ENCODE measurements at regions not wholly inside any gene's neighbourhood (a gene's known extent, or its start where the extent isn't known, plus 50 kb on each side); places are given as distances from the start of the nearest gene placed in this dataset.
"Not testable (repeated sequence)": the region's sequence is repeated elsewhere in the genome, so short reads cannot be mapped to it uniquely, and the experiment has no call there.

DNA sequence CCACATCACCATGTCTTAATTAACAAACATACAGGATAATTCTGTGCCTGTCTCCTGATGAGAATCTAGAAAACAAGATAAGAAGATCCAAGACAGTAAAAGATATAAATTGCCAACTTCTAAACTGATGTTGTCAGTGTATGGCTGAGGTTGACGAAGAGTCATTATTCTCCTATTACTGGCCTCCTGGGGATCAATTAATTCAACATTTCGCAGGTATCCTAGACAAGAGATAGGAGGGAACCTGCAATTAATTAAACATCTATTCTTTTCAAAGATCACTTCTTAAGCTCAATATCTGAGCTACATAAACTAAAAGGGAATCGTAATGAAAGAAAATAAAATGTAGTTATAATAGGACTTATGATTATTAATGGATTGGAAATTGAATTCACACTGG lies 232.0 kb upstream of the GRIA1 start:
- Histone ChIP-seq H3K4me1 (no peaks in the 10 kb centered on the region), H3K9me3 (no peaks in the 10 kb centered on the region)

DNA sequence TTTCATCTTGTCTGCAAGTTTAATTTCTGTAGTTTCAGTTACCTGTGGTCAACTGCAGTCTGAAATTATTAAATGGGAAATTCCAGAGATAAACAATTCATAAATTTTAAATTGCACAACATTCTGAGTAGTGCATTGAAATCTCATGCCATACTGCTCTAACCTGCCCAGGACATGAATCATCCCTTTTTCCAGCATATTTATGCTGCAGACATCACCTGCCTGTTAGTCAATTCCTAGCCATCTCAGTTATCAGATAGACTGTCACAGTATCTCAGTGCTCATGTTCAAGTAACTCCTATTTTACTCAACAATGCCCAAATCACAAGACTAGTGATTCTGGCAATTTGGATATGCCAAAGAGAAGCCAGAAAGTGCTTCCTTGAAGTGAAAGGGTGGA lies 223.0 kb upstream of the GRIA1 start:
- ATAC-seq (no peak), DNase-seq (no peak)
- Histone ChIP-seq H3K27me3 (no peaks in the 10 kb centered on the region), H3K36me3 (no peaks in the 10 kb centered on the region), H3K4me1 (no peaks in the 10 kb centered on the region), H3K9me3 (no peaks in the 10 kb centered on the region), H3K27ac (no peak overlapping the region), H3K4me3 (no peak overlapping the region)
- no peak for TF ChIP-seq POLR2A (IDR thresholded peaks at IDR 0.05)
- TF ChIP-seq, protein P1, sequence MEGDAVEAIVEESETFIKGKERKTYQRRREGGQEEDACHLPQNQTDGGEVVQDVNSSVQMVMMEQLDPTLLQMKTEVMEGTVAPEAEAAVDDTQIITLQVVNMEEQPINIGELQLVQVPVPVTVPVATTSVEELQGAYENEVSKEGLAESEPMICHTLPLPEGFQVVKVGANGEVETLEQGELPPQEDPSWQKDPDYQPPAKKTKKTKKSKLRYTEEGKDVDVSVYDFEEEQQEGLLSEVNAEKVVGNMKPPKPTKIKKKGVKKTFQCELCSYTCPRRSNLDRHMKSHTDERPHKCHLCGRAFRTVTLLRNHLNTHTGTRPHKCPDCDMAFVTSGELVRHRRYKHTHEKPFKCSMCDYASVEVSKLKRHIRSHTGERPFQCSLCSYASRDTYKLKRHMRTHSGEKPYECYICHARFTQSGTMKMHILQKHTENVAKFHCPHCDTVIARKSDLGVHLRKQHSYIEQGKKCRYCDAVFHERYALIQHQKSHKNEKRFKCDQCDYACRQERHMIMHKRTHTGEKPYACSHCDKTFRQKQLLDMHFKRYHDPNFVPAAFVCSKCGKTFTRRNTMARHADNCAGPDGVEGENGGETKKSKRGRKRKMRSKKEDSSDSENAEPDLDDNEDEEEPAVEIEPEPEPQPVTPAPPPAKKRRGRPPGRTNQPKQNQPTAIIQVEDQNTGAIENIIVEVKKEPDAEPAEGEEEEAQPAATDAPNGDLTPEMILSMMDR (IDR thresholded peaks at IDR 0.05): no peak
- intact Hi-C loops (cut with DNase I): no loop called here

More for the DNA sequence above, 232.0 kb upstream of the GRIA1 start:
- ATAC-seq (no peak), DNase-seq (no peak)
- Histone ChIP-seq H3K27ac (no peak overlapping the region), H3K36me3 (no peaks in the 10 kb centered on the region), H3K27me3 (no peaks in the 10 kb centered on the region), H3K4me3 (no peak overlapping the region)
- intact Hi-C loops (cut with DNase I): no loop called here
- 53% methylated on average over 3 of the region's 3 CpGs for WGBS (ENCODE audit: insufficient coverage, low coverage, low lambda C conversion rate, missing lambda C conversion rate)
- TF ChIP-seq POLR2A (IDR thresholded peaks at IDR 0.05): no peak
- TF ChIP-seq, protein P1 (IDR thresholded peaks at IDR 0.05): no peak

DNA sequence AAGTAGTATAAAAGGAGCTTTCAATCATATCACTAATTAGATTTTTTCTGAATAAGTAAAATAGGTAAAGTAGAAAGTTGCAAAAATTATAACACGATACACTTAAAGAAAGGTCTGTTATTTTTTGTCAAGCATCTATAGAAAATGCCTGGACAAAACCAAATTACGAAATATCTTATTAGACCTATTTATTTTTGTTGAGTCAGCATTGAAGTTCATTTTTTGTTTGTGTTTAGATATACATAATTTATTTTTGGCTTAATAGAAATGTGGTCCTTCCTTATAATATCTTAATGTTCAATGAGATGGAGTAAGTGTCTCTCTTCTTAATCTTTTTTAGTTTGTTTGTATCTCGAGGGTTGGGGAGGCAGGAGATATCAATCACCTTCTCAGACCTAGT lies 214.8 kb upstream of the GRIA1 start:
- TF ChIP-seq, protein P1 (IDR thresholded peaks at IDR 0.05): no peak
- TF ChIP-seq POLR2A (IDR thresholded peaks at IDR 0.05): no peak
- Histone ChIP-seq H3K27me3 (no peaks in the 10 kb centered on the region), H3K9me3 (no peaks in the 10 kb centered on the region), H3K27ac (no peak overlapping the region), H3K4me1 (no peaks in the 10 kb centered on the region), H3K36me3 (no peaks in the 10 kb centered on the region), H3K4me3 (no peak overlapping the region)
- ATAC-seq (no peak), DNase-seq (no peak)
- WGBS (ENCODE audit: insufficient coverage, low coverage, low lambda C conversion rate, missing lambda C conversion rate): 29% methylated on average over 3 of the region's 3 CpGs
- intact Hi-C loops (cut with DNase I): no loop called here

DNA sequence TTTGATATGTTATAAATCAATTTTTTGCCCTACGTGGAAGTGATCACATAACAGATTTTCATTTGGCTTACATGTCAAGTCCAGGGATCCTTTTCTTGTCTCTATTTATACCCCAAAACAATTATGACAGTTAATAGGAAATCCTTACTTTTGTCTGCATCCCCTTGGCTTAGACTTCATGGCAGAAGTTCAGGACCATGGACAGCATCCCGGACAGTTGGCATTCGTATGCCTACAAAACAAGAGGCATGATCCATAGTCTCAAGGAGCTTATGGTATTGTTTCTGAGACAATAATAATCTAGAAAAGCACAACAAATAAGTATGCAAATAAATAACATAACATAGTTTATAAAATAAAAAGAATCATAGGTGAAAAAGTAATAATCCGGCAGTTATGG lies 214.3 kb upstream of the GRIA1 start:
- H3K27me3 ChIP-seq: no peaks in the 10 kb centered on the region
- TF ChIP-seq POLR2A (IDR thresholded peaks at IDR 0.05): no peak
- TF ChIP-seq, protein P1 (IDR thresholded peaks at IDR 0.05): no peak

DNA sequence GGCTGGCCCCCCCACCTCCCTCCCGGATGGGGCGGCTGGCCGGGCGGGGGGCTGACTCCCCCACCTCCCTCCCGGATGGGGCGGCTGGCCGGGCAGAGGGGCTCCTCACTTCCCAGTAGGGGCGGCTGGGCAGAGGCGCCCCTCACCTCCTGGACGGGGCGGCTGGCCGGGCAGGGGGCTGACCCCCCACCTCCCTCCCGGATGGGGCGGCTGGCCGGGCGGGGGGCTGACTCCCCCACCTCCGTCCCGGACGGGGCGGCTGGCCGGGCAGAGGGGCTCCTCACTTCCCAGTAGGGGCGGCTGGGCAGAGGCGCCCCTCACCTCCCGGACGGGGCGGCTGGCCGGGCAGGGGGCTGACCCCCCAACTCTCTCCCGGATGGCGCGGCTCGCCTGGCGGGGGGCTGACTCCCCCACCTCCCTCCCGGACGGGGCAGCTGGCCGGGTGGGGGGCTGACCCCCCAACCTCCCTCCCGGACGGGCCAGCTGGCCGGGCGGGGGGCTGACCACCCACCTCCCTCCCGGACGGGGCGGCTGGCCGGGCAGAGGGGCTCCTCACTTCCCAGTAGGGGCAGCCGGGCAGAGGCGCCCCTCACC lies 194.1 kb upstream of the GRIA1 start:
- H3K27ac ChIP-seq; ATAC-seq; H3K9me3 ChIP-seq; H3K27me3 ChIP-seq; intact Hi-C loops (cut with DNase I); DNase-seq; H3K4me1 ChIP-seq; H3K36me3 ChIP-seq; H3K4me3 ChIP-seq: not testable (repeated sequence)
- WGBS (ENCODE audit: insufficient coverage, low coverage, low lambda C conversion rate, missing lambda C conversion rate): no CpG with 5 or more reads among the region's 45 CpGs

More for the DNA sequence above, 214.3 kb upstream of the GRIA1 start:
- ATAC-seq: no peak
- intact Hi-C loops (cut with DNase I): no loop called here
- Histone ChIP-seq H3K27ac (no peak overlapping the region), H3K9me3 (no peaks in the 10 kb centered on the region), H3K4me1 (no peaks in the 10 kb centered on the region), H3K36me3 (no peaks in the 10 kb centered on the region), H3K4me3 (no peak overlapping the region)
- WGBS (ENCODE audit: insufficient coverage, low coverage, low lambda C conversion rate, missing lambda C conversion rate): 30% methylated on average over 4 of the region's 4 CpGs
- DNase-seq: no peak

All from right lobe of liver (tissue), 6 donors.